B cell (primary cell): ENCODE measurements at regions not wholly inside any gene's neighbourhood (a gene's known extent, or its start where the extent isn't known, plus 50 kb on each side); places are given as distances from the start of the nearest gene placed in this dataset.

ENCODE experiments used
- ATAC-seq: fragments of 200-7000 bp; cut with Tn5 transposase; one replicate; pipeline ENCODE4 v1.10.0; 2021; ENCODE audit warnings: low read depth, mild to moderate bottlenecking, moderate number of reproducible peaks, moderate library complexity
- CTCF ChIA-PET: fragments of 350-600 bp; sonication (Branson Sonifier 250); formaldehyde crosslinking; loops from one replicate; lab custom pipeline; 2021; ENCODE audit warnings: antibody characterized with exemption, inconsistent platforms; lab: Charles Lee
- POLR2A ChIA-PET: fragments of 350-600 bp; sonication (Branson Sonifier 250); formaldehyde crosslinking; loops from one replicate; lab custom pipeline; 2021; ENCODE audit warnings: antibody characterized with exemption; lab: Charles Lee
- DNase-seq: peaks from one replicate; pipeline ENCODE4 v3.0.0; 2013
- H2AFZ ChIP-seq: 2 replicates; pipeline ENCODE4 v1.6.1; 2012; ENCODE audit warnings: mild to moderate bottlenecking, low read depth, low read length; ENCODE audit not compliant: insufficient read depth, poor library complexity, severe bottlenecking
- H3K27ac ChIP-seq, 2 donors: 1 replicate in 1 of 2; 2 replicates in 1 of 2; pipeline ENCODE4 v1.5.1; 2012 to 2013; ENCODE audit warnings: low read length in 2 of 2, mild to moderate bottlenecking in 2 of 2, moderate library complexity in 1 of 2
- H3K27me3 ChIP-seq, 4 experiments: fragments of 200-600 bp in 1 of 4; sonication (generic) in 1 of 4; replicated peaks in 1 of 4; 1 replicate in 2 of 4; 2 replicates in 2 of 4; pipeline versions ENCODE4 v1.6.1 to v1.7.0; 2013 to 2016; ENCODE audit warnings: low read length in 3 of 4, mild to moderate bottlenecking in 2 of 4, mixed read lengths in 1 of 4, moderate library complexity in 1 of 4; ENCODE audit not compliant: insufficient read depth in 4 of 4, control insufficient read depth in 3 of 4; ENCODE audit errors: control extremely low read depth in 1 of 4
- H3K36me3 ChIP-seq, 2 experiments: replicated peaks in 1 of 2; 1 replicate in 1 of 2; 2 replicates in 1 of 2; pipeline versions ENCODE4 v1.6.1 to v1.7.1; 2013; ENCODE audit warnings: low read length in 1 of 2; ENCODE audit not compliant: insufficient read depth in 2 of 2, control insufficient read depth in 1 of 2; ENCODE audit errors: control extremely low read depth in 1 of 2, extremely low read depth in 1 of 2
- H3K4me1 ChIP-seq, 2 donors: fragments of 200-600 bp in 1 of 2; sonication (generic) in 1 of 2; 1 replicate in 1 of 2; 2 replicates in 1 of 2; pipeline versions ENCODE4 v1.5.1 to v1.6.1; 2013 to 2017; ENCODE audit warnings: low read length in 2 of 2; ENCODE audit not compliant: control insufficient read depth in 2 of 2, insufficient read depth in 2 of 2
- H3K4me2 ChIP-seq: replicated peaks from 2 replicates; pipeline ENCODE3; 2012; ENCODE audit warnings: mild to moderate bottlenecking, low read depth, low read length; ENCODE audit not compliant: poor library complexity, severe bottlenecking
- H3K4me3 ChIP-seq, 5 experiments: fragments of 200-600 bp in 1 of 5; sonication (generic) in 1 of 5; 1 replicate in 3 of 5; 2 replicates in 2 of 5; pipeline versions ENCODE4 v1.5.1 to v1.7.0; 2011 to 2016; ENCODE audit warnings: low read length in 4 of 5, mild to moderate bottlenecking in 4 of 5, low read depth in 2 of 5, control low read depth in 1 of 5, moderate library complexity in 1 of 5; ENCODE audit not compliant: insufficient read depth in 1 of 5; ENCODE audit errors: control extremely low read depth in 1 of 5, extremely low read depth in 1 of 5
- H3K79me2 ChIP-seq: fragments of 200-600 bp; sonication (generic); one replicate; pipeline ENCODE4 v1.6.0; 2016; ENCODE audit warnings: low read length; ENCODE audit not compliant: control insufficient read depth, insufficient read depth
- H3K9ac ChIP-seq: fragments of 200-600 bp; sonication (generic); 2 replicates; pipeline ENCODE4 v1.6.1; 2017; ENCODE audit warnings: mild to moderate bottlenecking, low read length, moderate library complexity
- H3K9me3 ChIP-seq, 3 donors: one replicate each; pipeline versions ENCODE4 v1.6.1 to v1.7.1; 2013; ENCODE audit warnings: low read length in 2 of 3; ENCODE audit not compliant: control insufficient read depth in 2 of 3, insufficient read depth in 1 of 3; ENCODE audit errors: control extremely low read depth in 1 of 3
- H4K20me1 ChIP-seq: 2 replicates; pipeline ENCODE4 v1.6.0; 2012; ENCODE audit warnings: mild to moderate bottlenecking, low read length; ENCODE audit not compliant: insufficient read depth, control insufficient read depth, poor library complexity, severe bottlenecking
- H3K27ac Mint-ChIP-seq: one replicate; pipeline ENCODE4 v1.8.0; 2021; ENCODE audit warnings: mixed read lengths
- H3K27me3 Mint-ChIP-seq: one replicate; pipeline ENCODE4 v1.8.0; 2021; ENCODE audit warnings: mixed read lengths
- H3K4me1 Mint-ChIP-seq: one replicate; pipeline ENCODE4 v1.8.0; 2021; ENCODE audit warnings: mixed read lengths
- H3K4me3 Mint-ChIP-seq: one replicate; pipeline ENCODE4 v1.8.0; 2021; ENCODE audit warnings: mixed read lengths
- H3K9me3 Mint-ChIP-seq: one replicate; pipeline ENCODE4 v1.8.0; 2022; ENCODE audit warnings: mixed read lengths; ENCODE audit not compliant: insufficient read depth
- CTCF ChIP-seq: fragments of 200-600 bp; IDR thresholded peaks from one replicate; pipeline ENCODE4 v1.8.0; 2022; ENCODE audit warnings: antibody characterized with exemption, mild to moderate bottlenecking
- EZH2 ChIP-seq: IDR thresholded peaks from 2 replicates; pipeline ENCODE4 v1.6.1; 2012; ENCODE audit warnings: borderline replicate concordance, low read depth, mild to moderate bottlenecking, moderate library complexity, low read length; ENCODE audit not compliant: insufficient read depth, poor library complexity, severe bottlenecking
- whole genome bisulfite sequencing: methylation state at CpG from one replicate; pipeline ENCODE4 v1.1.5; 2013; ENCODE audit warnings: missing lambda C conversion rate; ENCODE audit not compliant: insufficient coverage; 5-methylcytosine and 5-hydroxymethylcytosine counted together
- intact Hi-C: fragments of 100-400 bp; cut with micrococcal nuclease; formaldehyde crosslinking; loops from one replicate; pipeline ENCODE4 v1.10.0; 2022

- Histone ChIP-seq H3K9ac (no peak overlapping the region), H3K4me2 (no peak overlapping the region), H3K4me1 (peaks cover 0 to 3% of the 10 kb centered on the region in 2 donors), H3K9me3 (peaks cover 0 to 4% (median 0%) of the 10 kb centered on the region in 3 donors), H3K4me3 (no peak overlapping the region), H2AFZ (no peak overlapping the region), H3K27ac (no peak overlapping the region), H3K79me2 (no peaks in the 10 kb centered on the region), H3K27me3 (no peaks in the 10 kb centered on the region), H3K36me3 (no peaks in the 10 kb centered on the region), H4K20me1 (no peaks in the 10 kb centered on the region)
- intact Hi-C loops = no loop called here
- Mint-ChIP-seq H3K27ac (no peak overlapping the region), H3K9me3 (no peaks in the 10 kb centered on the region), H3K4me3 (no peak overlapping the region), H3K27me3 (no peaks in the 10 kb centered on the region), H3K4me1 (no peaks in the 10 kb centered on the region)
- WGBS = 92% methylated on average over 5 of the region's 6 CpGs
- DNase-seq (no peak), ATAC-seq (no peak)
- POLR2A ChIA-PET = no interaction called here
- no peak for TF ChIP-seq EZH2
- no peak for TF ChIP-seq CTCF
- CTCF ChIA-PET = no interaction called here
Observed at GRCh38 chr20:60115451-60115850, 157.2 kb downstream of the CDH26 start.

GRCh38 chr20:60116128-60116909 lies 158.1 kb downstream of the CDH26 start:
- Mint-ChIP-seq H3K4me3 (no peak overlapping the region), H3K4me1 (no peaks in the 10 kb centered on the region), H3K27ac (no peak overlapping the region), H3K27me3 (no peaks in the 10 kb centered on the region), H3K9me3 (no peaks in the 10 kb centered on the region)
- Histone ChIP-seq H2AFZ (no peak overlapping the region), H3K36me3 (no peaks in the 10 kb centered on the region), H4K20me1 (no peaks in the 10 kb centered on the region), H3K27ac (no peak overlapping the region), H3K9ac (no peak overlapping the region), H3K9me3 (peaks cover 0 to 4% (median 0%) of the 10 kb centered on the region in 3 donors), H3K4me3 (no peak overlapping the region), H3K4me2 (no peak overlapping the region), H3K79me2 (no peaks in the 10 kb centered on the region), H3K4me1 (peaks cover 0 to 3% of the 10 kb centered on the region in 2 donors), H3K27me3 (no peaks in the 10 kb centered on the region)
- no peak for TF ChIP-seq EZH2
- no peak for TF ChIP-seq CTCF
- no peak for DNase-seq
- no peak for ATAC-seq
- CTCF ChIA-PET = no interaction called here
- WGBS = 83% methylated on average over 18 of the region's 18 CpGs
- POLR2A ChIA-PET = no interaction called here
- intact Hi-C loops = no loop called here
